Breast epithelium (tissue), 4 donors: ENCODE measurements at regions not wholly inside any gene's neighbourhood (a gene's known extent, or its start where the extent isn't known, plus 50 kb on each side); places are given as distances from the start of the nearest gene placed in this dataset.

ENCODE experiments used
- DNase-seq, 2 donors: peaks; one replicate each; pipeline ENCODE4 v3.0.0-alpha.2; 2019; ENCODE audit warnings: low spot score in 2 of 2
- H3K27ac ChIP-seq, 2 donors: fragments of 200-600 bp; sonication (generic) in 1 of 2; one replicate each; pipeline ENCODE4 v1.5.1; 2016 to 2019; ENCODE audit warnings: mild to moderate bottlenecking in 1 of 2
- H3K27me3 ChIP-seq, 2 donors: fragments of 200-600 bp; sonication (generic) in 1 of 2; one replicate each; pipeline versions ENCODE4 v1.5.1 to v1.6.0; 2017 to 2019; ENCODE audit warnings: control low read depth in 1 of 2, mild to moderate bottlenecking in 1 of 2
- H3K36me3 ChIP-seq: fragments of 200-600 bp; one replicate; pipeline ENCODE4 v1.5.1; 2019
- H3K4me1 ChIP-seq, 2 donors: fragments of 200-600 bp; sonication (generic); one replicate each; pipeline ENCODE4 v1.5.1; 2016 to 2019; ENCODE audit warnings: control low read depth in 1 of 2
- H3K4me3 ChIP-seq, 3 donors: fragments of 200-600 bp; sonication (generic); 1 replicate in 2 of 3; 2 replicates in 1 of 3; pipeline ENCODE4 v1.5.1; 2016 to 2019; ENCODE audit warnings: mild to moderate bottlenecking in 3 of 3, moderate library complexity in 2 of 3
- H3K9me3 ChIP-seq, 2 donors: fragments of 200-600 bp; sonication (generic) in 1 of 2; one replicate each; pipeline ENCODE4 v1.5.1; 2016 to 2019; ENCODE audit warnings: control low read depth in 1 of 2
- POLR2A ChIP-seq: fragments of 450-650 bp; IDR thresholded peaks from one replicate; pipeline ENCODE4 v1.6.1; 2016; ENCODE audit warnings: antibody characterized with exemption, mild to moderate bottlenecking, moderate library complexity
- POLR2AphosphoS5 ChIP-seq, 3 donors: sonication (generic); formaldehyde crosslinking; IDR thresholded peaks; one replicate each; pipeline ENCODE4 v1.6.1; 2017; ENCODE audit warnings: antibody characterized with exemption in 3 of 3
- intact Hi-C: fragments of 100-400 bp; cut with DNase I; formaldehyde crosslinking; loops from one replicate; pipeline ENCODE4 v1.15.1; 2023; ENCODE audit warnings: low total_unique reads
- TF ChIP-seq, protein P1 (sequence below), 3 donors: fragments of 450-650 bp; IDR thresholded peaks; one replicate each; pipeline ENCODE4 v1.5.1; 2016 to 2017; ENCODE audit warnings: antibody characterized with exemption in 3 of 3, mild to moderate bottlenecking in 3 of 3, moderate library complexity in 3 of 3

DNA sequence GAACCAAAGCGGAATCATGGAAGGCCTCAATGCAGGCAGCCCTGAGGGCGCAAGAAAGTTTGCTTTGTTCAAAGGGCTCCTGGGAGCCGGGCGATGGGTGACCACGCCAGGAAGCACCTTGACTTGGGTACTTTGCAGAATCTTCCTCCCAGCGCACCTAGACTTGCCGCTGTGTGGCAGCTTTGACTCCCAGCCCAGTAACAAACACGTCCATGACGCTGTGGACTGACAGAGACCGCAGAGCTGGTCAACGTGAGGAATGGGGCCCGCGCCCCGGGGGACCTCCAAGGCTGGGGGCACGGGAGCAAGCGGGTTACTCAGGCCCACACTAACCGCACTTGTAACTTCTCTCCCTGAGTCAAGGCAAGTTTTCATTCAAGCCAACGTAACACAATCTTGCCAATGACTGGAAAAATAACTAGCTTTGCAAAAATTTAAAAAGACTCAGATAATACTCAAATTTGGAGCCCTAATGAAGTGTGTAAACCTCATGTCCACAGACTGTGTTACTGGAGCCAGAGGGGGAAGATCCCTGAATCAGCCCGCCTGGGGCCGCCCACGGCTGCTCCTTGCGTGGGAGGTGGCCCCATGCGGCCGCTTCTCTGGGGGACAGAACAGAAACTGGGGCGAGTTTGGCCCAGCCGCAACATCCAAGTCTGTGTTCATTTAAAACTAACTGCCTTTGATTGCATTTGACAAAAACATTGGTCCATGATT, 130.8 kb downstream of the DNAJB6 start:
- DNase-seq: no peak
- no peak overlapping the region for H3K27ac ChIP-seq
- H3K36me3 ChIP-seq: no peaks in the 10 kb centered on the region
- H3K4me1 ChIP-seq: no peaks in the 10 kb centered on the region
- intact Hi-C loops: no loop called here
- no peak overlapping the region for H3K4me3 ChIP-seq
- H3K27me3 ChIP-seq: peaks cover 0 to 23% of the 10 kb centered on the region in 2 donors
- TF ChIP-seq POLR2AphosphoS5 (IDR thresholded peaks at IDR 0.05) (no peak), POLR2A (no peak)
- TF ChIP-seq, protein P1, sequence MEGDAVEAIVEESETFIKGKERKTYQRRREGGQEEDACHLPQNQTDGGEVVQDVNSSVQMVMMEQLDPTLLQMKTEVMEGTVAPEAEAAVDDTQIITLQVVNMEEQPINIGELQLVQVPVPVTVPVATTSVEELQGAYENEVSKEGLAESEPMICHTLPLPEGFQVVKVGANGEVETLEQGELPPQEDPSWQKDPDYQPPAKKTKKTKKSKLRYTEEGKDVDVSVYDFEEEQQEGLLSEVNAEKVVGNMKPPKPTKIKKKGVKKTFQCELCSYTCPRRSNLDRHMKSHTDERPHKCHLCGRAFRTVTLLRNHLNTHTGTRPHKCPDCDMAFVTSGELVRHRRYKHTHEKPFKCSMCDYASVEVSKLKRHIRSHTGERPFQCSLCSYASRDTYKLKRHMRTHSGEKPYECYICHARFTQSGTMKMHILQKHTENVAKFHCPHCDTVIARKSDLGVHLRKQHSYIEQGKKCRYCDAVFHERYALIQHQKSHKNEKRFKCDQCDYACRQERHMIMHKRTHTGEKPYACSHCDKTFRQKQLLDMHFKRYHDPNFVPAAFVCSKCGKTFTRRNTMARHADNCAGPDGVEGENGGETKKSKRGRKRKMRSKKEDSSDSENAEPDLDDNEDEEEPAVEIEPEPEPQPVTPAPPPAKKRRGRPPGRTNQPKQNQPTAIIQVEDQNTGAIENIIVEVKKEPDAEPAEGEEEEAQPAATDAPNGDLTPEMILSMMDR (IDR thresholded peaks at IDR 0.05): no peak
- H3K9me3 ChIP-seq: peaks cover 7 to 9% of the 10 kb centered on the region in 2 donors

DNA sequence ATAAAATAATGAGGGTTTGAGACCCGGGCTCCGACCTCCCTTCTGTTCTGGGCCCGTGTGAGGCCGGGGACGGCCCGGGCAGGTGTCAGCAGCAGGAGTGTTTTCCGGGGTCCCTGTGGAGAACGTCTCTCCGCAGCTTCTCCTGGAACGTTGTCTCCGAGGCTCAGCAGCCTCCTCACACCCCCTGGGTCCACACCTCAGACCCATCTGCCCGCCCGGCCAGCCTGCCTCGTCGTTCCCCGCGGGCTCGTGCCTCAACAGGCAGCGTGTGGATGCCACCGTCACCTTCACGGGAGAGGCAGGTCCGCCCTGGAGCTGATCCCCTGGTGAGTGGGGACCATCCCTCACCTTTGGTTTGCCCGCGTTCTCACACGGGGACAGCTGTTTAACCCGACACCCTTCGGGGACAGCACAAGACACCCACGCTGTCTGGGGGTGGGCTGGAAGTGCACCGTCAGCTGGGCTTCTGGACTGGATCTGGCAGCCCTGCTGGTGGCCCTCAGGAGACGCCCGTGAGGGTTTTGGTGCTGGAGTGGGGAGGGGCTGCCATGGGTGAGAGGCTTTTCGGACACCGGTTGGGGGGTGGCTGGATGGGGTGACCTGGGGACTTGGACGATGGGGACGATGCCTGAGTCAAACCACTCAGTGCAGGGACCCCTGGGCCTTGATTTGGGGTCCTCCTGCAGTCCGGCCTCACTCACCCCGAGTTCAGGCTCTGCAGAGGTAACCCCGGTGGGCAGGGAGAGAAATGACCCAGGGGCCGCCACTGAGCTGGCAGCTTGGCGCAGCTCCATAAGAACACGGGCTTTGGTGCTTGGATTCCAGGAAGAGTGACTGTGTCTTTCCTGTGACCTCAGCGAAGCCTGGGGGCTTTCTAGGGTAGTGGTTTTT, 131.7 kb downstream of the DNAJB6 start:
- Histone ChIP-seq H3K27me3 (peaks cover 0 to 17% of the 10 kb centered on the region in 2 donors), H3K27ac (no peak overlapping the region), H3K4me3 (no peak overlapping the region), H3K4me1 (no peaks in the 10 kb centered on the region), H3K9me3 (peaks cover 11 to 15% of the 10 kb centered on the region in 2 donors), H3K36me3 (no peaks in the 10 kb centered on the region)
- DNase-seq: no peak
- intact Hi-C loops: no loop called here
- TF ChIP-seq, protein P1 (IDR thresholded peaks at IDR 0.05): no peak
- no peak for TF ChIP-seq POLR2A

DNA sequence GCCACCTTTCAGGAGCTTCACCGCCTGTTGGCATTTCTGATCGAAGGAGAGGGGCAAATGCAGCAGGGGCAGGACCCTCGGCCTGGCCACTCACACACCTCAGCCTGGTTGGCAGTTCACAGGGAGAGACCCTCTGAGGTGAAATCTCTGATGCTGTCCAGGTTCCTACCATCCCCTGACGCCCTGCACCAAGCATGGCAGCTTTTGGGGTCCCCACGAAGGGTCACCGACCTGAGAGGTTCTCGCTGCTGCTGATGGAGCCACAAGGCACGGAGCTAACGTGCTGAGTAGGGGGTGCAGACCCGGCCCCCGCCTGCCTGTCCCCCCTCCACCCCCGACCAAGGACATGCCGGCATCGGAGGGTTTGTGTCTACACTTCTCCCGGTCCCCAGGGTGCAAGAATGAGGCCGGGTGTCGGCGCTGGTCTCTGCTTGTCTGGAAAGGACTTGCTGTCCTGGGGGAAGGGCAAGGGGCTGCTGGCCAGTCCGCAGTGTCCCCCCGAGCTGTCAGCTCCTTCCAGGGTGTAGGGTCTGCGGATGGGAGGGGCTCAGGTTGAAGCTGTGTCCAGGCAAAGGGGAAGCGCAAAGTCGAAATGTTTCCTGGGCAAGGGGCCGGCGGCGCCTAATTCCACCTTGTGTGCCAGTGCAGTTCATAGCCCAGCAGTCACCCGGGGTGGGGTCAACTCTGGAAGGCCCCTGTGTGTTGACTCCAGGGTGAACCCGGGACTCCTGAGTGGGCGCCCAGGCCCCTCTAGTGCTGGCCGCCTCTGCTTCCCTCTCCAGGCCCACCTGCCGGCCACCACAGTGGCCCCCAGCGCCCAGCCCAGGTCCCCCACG, 132.6 kb downstream of the DNAJB6 start:
- Histone ChIP-seq H3K9me3 (peaks cover 11 to 24% of the 10 kb centered on the region in 2 donors), H3K4me3 (no peak overlapping the region), H3K27ac (no peak overlapping the region), H3K27me3 (peaks cover 0 to 17% of the 10 kb centered on the region in 2 donors), H3K4me1 (no peaks in the 10 kb centered on the region), H3K36me3 (no peaks in the 10 kb centered on the region)
- TF ChIP-seq POLR2A (no peak), POLR2AphosphoS5 (IDR thresholded peaks at IDR 0.05) (no peak)
- TF ChIP-seq, protein P1 (IDR thresholded peaks at IDR 0.05): no peak
- no peak for DNase-seq
- intact Hi-C loops: no loop called here

DNA sequence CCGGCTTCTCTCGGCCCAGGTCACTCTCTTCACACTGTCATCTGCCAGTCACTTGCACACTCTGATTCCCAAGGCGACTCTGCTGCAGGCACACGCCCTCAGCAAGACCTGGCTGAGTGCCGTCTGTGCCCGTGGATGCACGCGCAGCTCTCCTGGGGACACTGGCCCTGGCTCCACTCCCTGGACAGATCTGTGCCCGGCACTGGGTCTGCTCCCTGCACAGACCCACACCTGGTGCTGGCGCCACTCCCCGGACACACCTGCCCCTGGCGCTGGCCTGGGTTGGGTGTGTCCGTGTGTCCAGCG, 133.2 kb downstream of the DNAJB6 start:
- no peaks in the 10 kb centered on the region for H3K36me3 ChIP-seq
- no peak overlapping the region for H3K4me3 ChIP-seq
- DNase-seq: no peak
- H3K4me1 ChIP-seq: no peaks in the 10 kb centered on the region
- H3K9me3 ChIP-seq: peaks cover 15 to 26% of the 10 kb centered on the region in 2 donors
- intact Hi-C loops: no loop called here
- TF ChIP-seq, protein P1 (IDR thresholded peaks at IDR 0.05): no peak
- TF ChIP-seq POLR2AphosphoS5 (IDR thresholded peaks at IDR 0.05) (no peak), POLR2A (no peak)
- peaks cover 0 to 11% of the 10 kb centered on the region in 2 donors for H3K27me3 ChIP-seq
- H3K27ac ChIP-seq: no peak overlapping the region
